K562 (cell line): ENCODE measurements at regions not wholly inside any gene's neighbourhood (a gene's known extent, or its start where the extent isn't known, plus 50 kb on each side); places are given as distances from the start of the nearest gene placed in this dataset.

Experiments
- ATAC-seq: fragments of 200-7000 bp; cut with Tn5 transposase; 3 replicates; pipeline ENCODE4 v1.9.1; 2020; ENCODE audit warnings: moderate library complexity
- BruUV-seq: library from RNA; stranded (reverse); fragments of 400-500 nt; replicated peaks from 2 replicates; lab custom pipeline; 2021; lab: Mats Ljungman, UMichigan
- CTCF ChIA-PET: fragments of 300-600 bp; formaldehyde crosslinking; extraction: SDS; loops from one replicate; lab custom pipeline; 2021; ENCODE audit warnings: low intra/inter-chr PET ratio; lab: Yijun Ruan, JAX
- POLR2A ChIA-PET: fragments of 300-600, 350-650 bp; sonication (Branson Sonifier 250); formaldehyde crosslinking; extraction: SDS; loops from one replicate; lab custom pipeline; 2021; ENCODE audit warnings: antibody characterized with exemption, inconsistent platforms; lab: Yijun Ruan, JAX
- DNase-seq, 4 experiments: peaks; one replicate each; pipeline versions ENCODE4 v3.0.0 to v3.0.0-alpha.2; 2011 to 2018; ENCODE audit warnings: low spot score in 3 of 4, mixed read lengths in 3 of 4; ENCODE audit errors: extremely low read depth in 1 of 4
- FAIRE-seq: peaks from 2 replicates; lab custom pipeline; 2011; peaks lifted over from hg19 to GRCh38; lab: Jason Lieb, UNC
- H2AFZ ChIP-seq: 2 replicates; pipeline ENCODE4 v1.6.0; 2011; ENCODE audit warnings: low read depth, low read length, control low read depth, inconsistent platforms
- H3K27ac ChIP-seq: fragments of 200-600 bp; 3 replicates; pipeline ENCODE4 v1.8.0; 2011; ENCODE audit warnings: low read depth, mild to moderate bottlenecking, control low read depth, inconsistent platforms, low read length, moderate library complexity, mixed read lengths; ENCODE audit errors: extremely low read depth
- H3K27me3 ChIP-seq, 2 experiments: fragments of 300-600 bp in 1 of 2; 2 replicates in 1 of 2; 3 replicates in 1 of 2; pipeline versions ENCODE4 v1.6.0 to v1.8.0; 2011; ENCODE audit warnings: inconsistent platforms in 2 of 2, low read length in 2 of 2, mild to moderate bottlenecking in 1 of 2, mixed read lengths in 1 of 2, moderate library complexity in 1 of 2; ENCODE audit not compliant: control insufficient read depth in 2 of 2, insufficient read depth in 2 of 2
- H3K36me3 ChIP-seq: fragments of 300-600 bp; 3 replicates; pipeline ENCODE4 v1.8.0; 2011; ENCODE audit warnings: mild to moderate bottlenecking, low read length, inconsistent platforms; ENCODE audit not compliant: control insufficient read depth, insufficient read depth
- H3K4me1 ChIP-seq, 2 experiments: fragments of 200-600 bp in 1 of 2; replicated peaks in 1 of 2; 2 replicates in 1 of 2; 3 replicates in 1 of 2; pipeline versions ENCODE4 v1.5.1 to v1.8.0; 2011; ENCODE audit warnings: inconsistent platforms in 2 of 2, low read length in 2 of 2, mild to moderate bottlenecking in 1 of 2, mixed read lengths in 1 of 2, moderate library complexity in 1 of 2; ENCODE audit not compliant: control insufficient read depth in 2 of 2, insufficient read depth in 2 of 2
- H3K4me2 ChIP-seq: 2 replicates; pipeline ENCODE4 v1.6.1; 2011; ENCODE audit warnings: low read length, control low read depth, inconsistent platforms, mixed read lengths; ENCODE audit not compliant: insufficient read depth
- H3K4me3 ChIP-seq: fragments of 200-600 bp; sonication (generic), shearing (Covaris generic); 2 replicates; pipeline ENCODE4 v1.5.1; 2016; ENCODE audit warnings: control low read depth, inconsistent platforms
- H3K79me2 ChIP-seq: fragments of 200-600 bp; 3 replicates; pipeline ENCODE4 v1.8.0; 2011; ENCODE audit warnings: low read length, inconsistent platforms; ENCODE audit not compliant: control insufficient read depth, insufficient read depth
- H3K9ac ChIP-seq, 2 experiments: 2 replicates each; pipeline versions ENCODE4 v1.6.0 to v1.6.1; 2011; ENCODE audit warnings: low read depth in 2 of 2, low read length in 2 of 2, control low read depth in 1 of 2, inconsistent platforms in 1 of 2, mild to moderate bottlenecking in 1 of 2, mixed read lengths in 1 of 2; ENCODE audit not compliant: insufficient read depth in 1 of 2
- H3K9me1 ChIP-seq: one replicate; pipeline ENCODE4 v1.6.0; 2011; ENCODE audit warnings: inconsistent platforms, mild to moderate bottlenecking, low read length, moderate library complexity; ENCODE audit not compliant: control insufficient read depth, insufficient read depth
- H3K9me3 ChIP-seq: replicated peaks from 2 replicates; pipeline ENCODE4 v1.5.1; 2011; ENCODE audit warnings: low read depth, low read length, inconsistent platforms; ENCODE audit not compliant: control insufficient read depth, insufficient read depth
- H4K20me1 ChIP-seq: replicated peaks from 2 replicates; pipeline ENCODE4 v1.6.1; 2011; ENCODE audit warnings: low read length, inconsistent platforms, mixed read lengths; ENCODE audit not compliant: control insufficient read depth, insufficient read depth
- MCM7 ChIP-seq, 2 experiments: fragments of 450-650 bp; IDR thresholded peaks; 2 replicates each; pipeline ENCODE4 v1.6.1; 2016 to 2018
- PHB ChIP-seq: fragments of 250-450 bp; sonication (Bioruptor Pico); IDR thresholded peaks from 2 replicates; pipeline ENCODE4 v1.5.0; 2021
- SRF ChIP-seq, 2 experiments: fragments of 250-450, 450-650 bp in 1 of 2; sonication (Bioruptor Pico) in 1 of 2; sonication (generic) in 1 of 2; formaldehyde crosslinking; IDR thresholded peaks; 2 replicates each; pipeline versions ENCODE4 v1.5.0 to v1.5.1; 2020 to 2022; ENCODE audit warnings: mild to moderate bottlenecking in 1 of 2, missing genetic modification reagents in 1 of 2
- TRIM24 ChIP-seq, 2 experiments: fragments of 450-650 bp; IDR thresholded peaks; 2 replicates each; pipeline ENCODE4 v1.6.1; 2016
- XRCC5 ChIP-seq: fragments of 200-400 bp; formaldehyde crosslinking; IDR thresholded peaks from 2 replicates; pipeline ENCODE4 v1.6.1; 2017; ENCODE audit warnings: low read depth, mild to moderate bottlenecking, low read length
- ZNF140 ChIP-seq: fragments of 250-450 bp; sonication (Bioruptor Pico); IDR thresholded peaks from 2 replicates; pipeline ENCODE4 v1.8.0; 2021; ENCODE audit warnings: moderate library complexity, mild to moderate bottlenecking, inconsistent platforms
- ZNF766 ChIP-seq: fragments of 200-800 bp; sonication (Bioruptor generic); conservative IDR thresholded peaks from 2 replicates; pipeline ENCODE4 v1.6.1; 2016; ENCODE audit warnings: missing genetic modification characterization, missing compliant biosample characterization
- WGBS: fragments of 100-300 bp; shearing (Covaris generic); methylation state at CpG from one replicate; pipeline ENCODE4 v1.1.6; 2016; ENCODE audit warnings: low coverage, mixed read lengths; ENCODE audit not compliant: insufficient coverage; ENCODE audit errors: missing lambda C conversion rate; 5-methylcytosine and 5-hydroxymethylcytosine counted together
- in situ Hi-C: fragments of 300-500 bp; cut with MboI; formaldehyde crosslinking; loops from 4 replicates; pipeline ENCODE4 v1.15.0; 2018; ENCODE audit warnings: inconsistent platforms, mixed read lengths
- intact Hi-C: fragments of 100-400 bp; cut with micrococcal nuclease; formaldehyde crosslinking; loops from 2 replicates; pipeline ENCODE4 v1.14.2; 2022
- TF ChIP-seq, protein P1 (sequence below): fragments of 450-650 bp; IDR thresholded peaks from 2 replicates; pipeline ENCODE4 v1.6.1; 2017; ENCODE audit warnings: antibody characterized with exemption

DNA sequence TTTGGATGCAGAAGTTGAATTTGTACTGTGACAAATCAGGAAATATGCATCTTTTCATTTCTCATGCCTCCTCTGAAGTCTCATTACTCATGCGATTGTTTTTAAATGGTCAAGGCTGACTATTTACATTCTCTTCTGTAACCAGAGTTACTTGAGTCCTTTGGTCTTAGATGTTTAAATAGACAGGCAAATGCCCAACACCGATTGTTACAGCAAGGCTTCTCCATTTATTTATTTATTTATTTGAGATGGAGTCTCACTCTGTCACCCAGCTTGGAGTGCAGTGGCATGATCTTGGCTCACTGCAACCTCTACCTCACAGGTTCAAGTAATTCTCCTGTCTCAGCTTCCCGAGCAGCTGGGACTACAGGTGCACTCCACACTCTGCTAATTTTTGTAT lies 72.7 kb upstream of the SLC28A3 start:
- POLR2A ChIA-PET, result no interaction called here
- in situ Hi-C loops, result loop anchor here (25.0 kb wide), 1 partner anchor 549 kb away; no protein-coding TSS in a partner anchor
- Histone ChIP-seq H2AFZ (no peak overlapping the region), H3K9ac (no peak overlapping the region), H3K79me2 (no peaks in the 10 kb centered on the region), H4K20me1 (no peaks in the 10 kb centered on the region), H3K9me3 (no peaks in the 10 kb centered on the region), H3K9me1 (no peaks in the 10 kb centered on the region), H3K27me3 (no peaks in the 10 kb centered on the region), H3K27ac (no peak overlapping the region), H3K4me2 (no peak overlapping the region), H3K4me3 (no peak overlapping the region), H3K4me1 (no peaks in the 10 kb centered on the region), H3K36me3 (no peaks in the 10 kb centered on the region)
- FAIRE-seq, result no peak
- CTCF ChIA-PET, result interaction anchor here (0.6 kb wide), 1 partner anchor 1245 kb away, joined by 3 read pairs; no protein-coding TSS in a partner anchor
- WGBS, result 0% methylated on average over 3 of the region's 3 CpGs
- intact Hi-C loops, result no loop called here
- no peak for DNase-seq
- no peak for ATAC-seq
- no TSS peak for BruUV-seq
- no peak for TF ChIP-seq TRIM24 (IDR thresholded peaks at IDR 0.05)
- no peak for TF ChIP-seq MCM7 (IDR thresholded peaks at IDR 0.05)
- no peak for TF ChIP-seq ZNF140 (CRISPR knock-in tag)
- TF ChIP-seq ZNF766, result no peak
- TF ChIP-seq XRCC5, result no peak
- TF ChIP-seq, protein P1, sequence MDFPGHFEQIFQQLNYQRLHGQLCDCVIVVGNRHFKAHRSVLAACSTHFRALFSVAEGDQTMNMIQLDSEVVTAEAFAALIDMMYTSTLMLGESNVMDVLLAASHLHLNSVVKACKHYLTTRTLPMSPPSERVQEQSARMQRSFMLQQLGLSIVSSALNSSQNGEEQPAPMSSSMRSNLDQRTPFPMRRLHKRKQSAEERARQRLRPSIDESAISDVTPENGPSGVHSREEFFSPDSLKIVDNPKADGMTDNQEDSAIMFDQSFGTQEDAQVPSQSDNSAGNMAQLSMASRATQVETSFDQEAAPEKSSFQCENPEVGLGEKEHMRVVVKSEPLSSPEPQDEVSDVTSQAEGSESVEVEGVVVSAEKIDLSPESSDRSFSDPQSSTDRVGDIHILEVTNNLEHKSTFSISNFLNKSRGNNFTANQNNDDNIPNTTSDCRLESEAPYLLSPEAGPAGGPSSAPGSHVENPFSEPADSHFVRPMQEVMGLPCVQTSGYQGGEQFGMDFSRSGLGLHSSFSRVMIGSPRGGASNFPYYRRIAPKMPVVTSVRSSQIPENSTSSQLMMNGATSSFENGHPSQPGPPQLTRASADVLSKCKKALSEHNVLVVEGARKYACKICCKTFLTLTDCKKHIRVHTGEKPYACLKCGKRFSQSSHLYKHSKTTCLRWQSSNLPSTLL, result no peak
- TF ChIP-seq PHB, result no peak
- no peak for TF ChIP-seq SRF (CRISPR knock-in tag; IDR thresholded peaks at IDR 0.05)
- TF ChIP-seq, all 486 proteins: peak for 0
